PC-9 (cell line): ENCODE measurements at regions not wholly inside any gene's neighbourhood (a gene's known extent, or its start where the extent isn't known, plus 50 kb on each side); places are given as distances from the start of the nearest gene placed in this dataset.

Source experiments
- CTCF ChIP-seq: fragments of 200-600 bp; sonication (generic); conservative IDR thresholded peaks from 2 replicates; pipeline ENCODE4 v1.6.1; 2017; ENCODE audit warnings: mixed run types, antibody characterized with exemption, mild to moderate bottlenecking, moderate library complexity
- EZH2 ChIP-seq: fragments of 200-600 bp; sonication (generic); IDR thresholded peaks from 2 replicates; pipeline ENCODE4 v1.8.0; 2017; ENCODE audit warnings: antibody characterized with exemption, low read depth

GRCh38 chr16:26913851-26914250 is 152.9 kb upstream of the C16orf82 start:
- no peak for TF ChIP-seq CTCF
- no peak for TF ChIP-seq EZH2
